ENCODE measurements at regions not wholly inside any gene's neighbourhood (a gene's known extent, or its start where the extent isn't known, plus 50 kb on each side); places are given as distances from the start of the nearest gene placed in this dataset.

DNA sequence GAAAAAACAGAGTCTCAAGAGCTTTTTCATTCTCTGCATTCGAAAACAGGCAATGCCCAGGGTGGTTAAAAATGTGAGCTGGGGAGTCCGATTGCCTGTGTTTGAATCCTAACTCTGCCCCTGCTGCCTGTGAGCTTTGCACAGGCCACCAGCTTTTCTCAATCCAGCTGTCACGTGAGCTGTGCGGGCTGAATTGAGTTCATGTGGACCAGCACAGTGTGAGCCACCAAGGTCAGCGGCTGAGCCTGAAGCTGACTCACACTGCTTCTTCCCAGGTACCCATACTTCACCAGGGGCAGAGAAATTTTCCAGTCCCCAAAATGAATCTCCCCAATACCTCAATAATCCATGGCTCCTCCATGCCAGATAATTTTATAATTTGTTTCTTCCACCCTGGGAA lies 64.4 kb upstream of the SLCO3A1 start:
- no peak for DNase-seq (ENCODE audit: low read depth in 1 of 2, low spot score in 1 of 2)

GRCh38 chr15:91790836-91791235 lies 62.7 kb upstream of the SLCO3A1 start:
- no peak for DNase-seq (ENCODE audit: low read depth in 1 of 2, low spot score in 1 of 2)

- no peak for DNase-seq (ENCODE audit: low read depth in 1 of 2, low spot score in 1 of 2)
These were observed 59.7 kb upstream of the SLCO3A1 start for GRCh38 chr15:91793771-91794170.

- DNase-seq (ENCODE audit: low read depth in 1 of 2, low spot score in 1 of 2): no peak
These were observed 58.3 kb upstream of the SLCO3A1 start for GRCh38 chr15:91795235-91795634.

DNA sequence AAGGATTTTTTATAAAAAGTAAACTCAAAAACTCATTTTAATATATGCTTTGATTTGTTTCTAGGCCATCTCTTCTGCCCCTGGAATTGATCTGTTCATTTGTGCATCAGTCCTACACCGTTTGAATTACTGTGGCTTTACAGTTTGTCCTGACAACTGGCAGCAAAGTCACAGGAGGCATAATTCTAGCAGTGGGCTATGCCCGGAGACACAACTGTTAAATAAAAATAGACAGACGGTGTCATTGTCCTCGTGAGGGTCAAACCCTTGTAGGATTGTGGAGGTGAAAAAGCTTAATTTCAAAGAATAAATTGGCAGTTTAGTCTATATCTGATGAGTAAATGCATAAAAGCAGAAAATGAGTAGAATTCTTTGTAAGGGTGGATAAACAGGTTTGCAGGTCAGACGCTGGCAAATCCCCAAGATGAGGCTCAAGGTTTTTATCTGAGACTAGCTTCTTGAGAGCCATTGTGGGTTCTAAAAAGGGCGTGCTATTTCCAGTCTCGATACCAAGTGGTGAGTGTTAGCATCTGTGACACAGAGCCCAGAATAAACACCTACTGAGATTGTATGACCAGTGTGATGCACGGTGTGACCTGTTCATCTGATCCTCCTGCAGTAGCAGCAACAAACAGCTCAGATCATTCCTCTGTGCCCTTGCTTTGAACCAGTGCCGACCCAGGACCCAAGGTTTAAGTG lies 51.5 kb upstream of the SLCO3A1 start:
- DNase-seq (ENCODE audit: low read depth in 1 of 2, low spot score in 1 of 2): no peak

DNA sequence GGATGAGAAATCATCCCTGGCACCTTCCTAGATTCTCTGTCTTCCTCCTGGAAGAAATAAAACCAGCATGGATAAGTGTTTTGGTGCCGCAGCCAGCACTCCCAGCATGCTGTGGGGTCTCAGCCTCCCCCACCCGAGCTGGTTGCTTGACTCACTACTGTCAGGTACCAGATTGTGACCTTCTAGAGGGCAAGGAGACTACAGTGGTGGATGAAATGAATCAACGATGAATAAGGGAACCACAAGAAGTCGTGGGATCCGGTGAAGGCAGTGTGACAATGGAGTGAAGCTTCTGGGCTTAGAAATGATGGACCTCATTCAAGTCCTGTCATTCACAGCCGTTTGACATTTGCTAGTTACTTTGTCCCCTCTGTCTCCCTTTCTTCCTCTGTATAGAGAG lies 50.2 kb upstream of the SLCO3A1 start:
- DNase-seq (ENCODE audit: low read depth in 1 of 2, low spot score in 1 of 2): no peak

Measured in stimulated activated CD4-positive, alpha-beta T cell treated with anti-CD3 and anti-CD28 coated beads, Interleukin-15, amount 100 ng/mL, for 1 hour (primary cell).